UCSD-AML1 (cell line): ENCODE measurements at regions not wholly inside any gene's neighbourhood (a gene's known extent, or its start where the extent isn't known, plus 50 kb on each side); places are given as distances from the start of the nearest gene placed in this dataset.

Source experiments
- DNase-seq: peaks from one replicate; lab custom pipeline; 2025; ENCODE audit not compliant: unreplicated experiment; lab: John Stamatoyannopoulos, UW

DNA sequence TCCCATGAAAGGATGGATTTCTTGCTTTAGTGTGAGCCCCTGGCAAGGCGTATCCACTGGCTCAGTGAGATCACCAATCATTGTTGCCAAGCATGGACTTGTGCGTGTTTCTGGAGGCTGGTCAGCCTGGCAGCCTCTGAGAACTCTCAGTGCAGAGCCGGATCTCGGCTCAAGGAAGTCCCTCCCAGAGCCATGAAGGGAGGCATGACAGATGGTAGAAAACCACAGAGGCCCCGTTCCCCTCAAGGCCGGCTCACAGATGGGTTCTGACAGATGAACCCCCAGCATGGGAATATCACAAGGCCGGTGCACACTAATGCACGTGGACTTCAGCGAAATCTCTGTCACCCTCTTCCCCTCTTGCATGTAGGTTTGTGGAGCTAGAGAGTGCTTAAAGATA, 290.5 kb downstream of the AJAP1 start:
- no peak for DNase-seq

- no peak for DNase-seq
Observed at GRCh38 chr1:4944072-4944471, 289.7 kb downstream of the AJAP1 start.

GRCh38 chr1:4939266-4939665, 284.9 kb downstream of the AJAP1 start:
- DNase-seq, result no peak

- no peak for DNase-seq
Observed at GRCh38 chr1:4937876-4938534, 283.6 kb downstream of the AJAP1 start.

- DNase-seq, result no peak
Observed at GRCh38 chr1:4935807-4936206, 281.4 kb downstream of the AJAP1 start.

DNA sequence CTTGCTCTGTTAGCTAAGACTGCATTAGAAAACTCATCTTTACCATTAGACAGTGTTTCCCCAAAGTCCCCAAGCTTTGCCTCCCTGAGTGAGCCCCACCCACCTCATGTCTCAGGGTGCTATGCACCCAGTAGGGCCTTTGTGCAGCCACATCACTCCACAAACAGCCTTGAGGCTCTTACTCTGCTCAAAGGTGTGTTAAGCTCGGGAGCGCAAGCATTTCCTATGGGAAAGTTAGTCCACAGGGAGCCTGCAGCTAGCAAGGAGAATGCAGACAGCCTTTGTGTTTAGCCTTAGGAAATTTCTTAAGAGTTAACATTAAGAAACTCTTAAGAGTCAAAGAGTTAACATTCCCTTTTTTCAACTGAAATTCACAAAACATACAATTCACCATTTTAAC, 278.8 kb downstream of the AJAP1 start:
- no peak for DNase-seq

GRCh38 chr1:4932311-4933030, 278.1 kb downstream of the AJAP1 start:
- no peak for DNase-seq

- no peak for DNase-seq
Observed at GRCh38 chr1:4931486-4931885, 277.1 kb downstream of the AJAP1 start.

GRCh38 chr1:4928186-4928585, 273.8 kb downstream of the AJAP1 start:
- no peak for DNase-seq

DNA sequence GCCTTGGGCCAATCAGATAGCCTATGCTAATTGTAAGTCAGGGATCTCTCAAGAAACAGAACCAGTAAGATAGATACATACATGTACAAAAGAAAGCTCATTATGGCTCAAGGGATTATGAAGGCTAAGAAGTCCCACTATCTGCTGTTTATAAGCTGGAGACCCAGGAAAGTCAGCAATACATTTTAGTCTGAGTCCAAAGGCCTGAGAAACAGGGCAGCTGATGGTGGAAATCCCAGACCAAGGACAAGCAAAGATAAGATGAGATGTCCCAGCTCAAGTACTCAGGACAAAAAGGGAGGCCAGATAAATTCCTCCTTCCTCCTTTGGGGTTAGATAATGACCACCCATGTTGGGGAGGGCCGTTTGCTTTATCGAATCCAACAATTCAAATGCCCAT, 269.9 kb downstream of the AJAP1 start:
- DNase-seq, result no peak

- DNase-seq, result no peak
Observed at GRCh38 chr1:4916610-4917009, 262.2 kb downstream of the AJAP1 start.

DNA sequence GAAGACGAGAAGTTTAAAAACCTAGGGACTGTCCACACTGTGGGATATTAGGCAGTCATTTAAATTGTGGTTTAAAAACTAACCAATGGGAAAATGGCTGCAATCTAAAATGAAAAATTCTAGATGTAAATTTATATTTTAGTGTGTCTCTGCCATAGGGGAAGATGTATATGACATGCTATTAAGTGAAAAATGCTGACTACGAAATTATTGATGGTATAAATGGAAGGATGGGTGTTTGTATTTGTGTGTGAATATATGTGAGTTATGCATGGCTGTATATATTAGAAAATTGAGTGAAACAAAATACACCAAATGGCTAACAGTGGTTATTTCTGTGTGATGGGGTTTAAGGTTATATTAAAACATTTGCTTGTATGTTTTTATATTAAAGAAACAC, 260.7 kb downstream of the AJAP1 start:
- DNase-seq, result no peak

DNA sequence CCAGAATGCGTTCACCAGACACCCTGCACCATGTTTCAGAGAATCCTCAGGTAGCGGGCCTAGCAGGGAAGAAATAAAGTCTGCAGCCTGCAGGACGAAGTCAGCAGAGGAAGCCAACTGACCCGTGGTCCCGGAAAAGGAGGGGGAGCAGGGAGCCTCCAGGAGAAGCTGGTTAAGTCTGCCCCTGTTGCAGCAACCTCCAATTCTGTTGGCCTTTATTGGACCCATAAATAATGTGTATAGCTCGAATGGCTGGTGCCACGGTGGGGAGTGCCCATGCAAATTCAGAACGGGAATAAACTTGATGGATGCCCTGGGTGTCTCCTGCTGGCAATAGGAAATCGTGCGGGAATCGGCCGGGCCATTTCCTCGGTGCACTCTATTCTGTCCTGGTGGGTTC, 254.1 kb downstream of the AJAP1 start:
- DNase-seq, result no peak

DNA sequence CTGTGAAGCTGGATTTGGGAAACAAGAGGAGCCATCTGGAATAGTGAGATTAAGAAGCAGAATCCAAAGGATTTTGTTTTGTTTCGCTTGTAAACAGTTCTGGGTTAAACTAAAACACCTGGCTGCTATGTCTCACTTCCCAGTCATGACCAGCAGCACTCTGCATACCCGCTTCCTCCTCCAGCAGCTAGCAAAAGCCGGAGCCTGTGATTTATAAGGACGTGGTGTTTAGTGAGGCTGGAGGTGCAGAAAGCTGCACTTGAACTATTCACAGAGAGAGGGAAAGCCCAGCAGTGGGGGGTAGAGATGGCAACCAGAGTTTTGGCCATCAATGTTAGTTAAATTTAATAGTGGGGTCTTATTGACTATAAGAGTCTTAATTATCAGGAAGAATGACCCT, 240.2 kb downstream of the AJAP1 start:
- no peak for DNase-seq

DNA sequence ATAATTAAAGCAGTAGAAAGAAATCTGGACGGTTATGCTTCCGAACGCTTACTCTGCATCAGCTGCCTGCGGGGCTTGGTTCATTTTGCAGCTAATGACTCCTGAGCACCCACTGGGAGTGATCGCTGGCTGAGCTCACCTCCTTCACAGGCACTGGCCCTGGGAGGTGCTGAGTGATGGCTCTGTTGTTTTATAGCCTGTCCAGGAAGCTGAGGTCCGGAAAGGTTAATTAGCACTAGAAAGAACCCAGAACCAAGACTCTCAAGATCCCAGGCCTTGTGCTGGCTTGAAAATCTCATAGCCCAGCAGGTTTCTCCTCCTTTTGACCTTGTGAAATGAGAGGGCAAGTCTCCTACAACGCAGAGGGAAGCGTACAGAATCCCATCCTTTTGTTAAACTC, 226.2 kb downstream of the AJAP1 start:
- DNase-seq, result no peak

DNA sequence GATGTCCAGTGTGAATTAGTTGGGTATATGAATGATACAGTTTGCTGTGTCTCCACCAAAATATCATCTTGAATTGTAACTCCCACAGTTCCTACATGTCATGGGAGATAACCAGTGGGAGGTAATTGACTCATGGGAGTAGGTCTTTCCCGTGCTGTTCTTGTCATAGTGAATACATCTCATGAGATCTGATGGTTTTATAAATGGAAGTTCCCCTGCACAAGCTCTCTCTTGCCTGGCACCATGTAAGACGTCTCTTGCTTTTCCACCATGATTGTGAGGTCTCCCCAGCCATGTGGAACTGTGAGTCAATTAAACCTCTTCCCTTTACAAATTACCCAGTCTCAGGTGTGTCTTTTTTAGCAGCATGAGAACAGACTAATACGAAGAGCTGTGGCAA, 223.0 kb downstream of the AJAP1 start:
- DNase-seq, result no peak

GRCh38 chr1:4871373-4871772, 217.0 kb downstream of the AJAP1 start:
- DNase-seq, result no peak

- DNase-seq, result no peak
Observed at GRCh38 chr1:4868521-4868920, 214.1 kb downstream of the AJAP1 start.

DNA sequence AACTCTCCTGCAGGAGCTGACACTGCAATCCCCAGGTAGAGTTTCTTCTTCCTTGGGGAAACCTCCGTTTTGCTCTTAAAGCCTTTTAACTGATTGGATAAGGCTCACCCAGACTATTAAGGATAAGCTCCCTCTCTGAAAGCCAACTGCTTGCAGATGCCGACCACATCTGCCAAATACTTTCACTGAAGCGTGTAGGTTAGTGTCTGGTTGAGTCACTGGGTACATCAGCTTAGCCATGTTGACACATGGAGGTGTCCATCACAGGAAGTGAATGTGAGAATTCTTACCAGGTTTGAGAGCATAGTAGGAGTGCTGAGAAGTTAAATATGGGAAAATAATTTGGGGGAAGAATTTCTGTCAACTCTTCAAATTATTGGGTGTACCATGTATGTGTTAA, 202.0 kb downstream of the AJAP1 start:
- no peak for DNase-seq

DNA sequence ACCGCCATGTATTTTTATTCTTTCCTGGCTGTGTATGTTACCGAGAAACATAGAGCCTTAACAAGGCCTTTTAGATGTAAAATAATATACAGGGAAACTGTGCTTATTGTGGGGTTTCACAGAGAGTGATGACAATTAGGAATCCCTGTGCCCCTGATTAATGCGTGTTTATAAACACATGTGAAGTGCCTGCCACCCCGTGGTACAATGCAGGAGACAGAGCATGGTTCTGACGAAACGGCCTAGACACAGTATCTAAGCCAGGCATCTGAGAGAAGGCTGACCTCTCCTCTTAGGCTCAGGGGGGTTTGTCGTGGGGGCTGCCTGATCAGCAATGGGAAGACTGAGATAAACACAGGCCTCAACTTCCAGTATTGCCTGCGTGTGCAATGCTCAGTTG, 200.0 kb downstream of the AJAP1 start:
- no peak for DNase-seq

DNA sequence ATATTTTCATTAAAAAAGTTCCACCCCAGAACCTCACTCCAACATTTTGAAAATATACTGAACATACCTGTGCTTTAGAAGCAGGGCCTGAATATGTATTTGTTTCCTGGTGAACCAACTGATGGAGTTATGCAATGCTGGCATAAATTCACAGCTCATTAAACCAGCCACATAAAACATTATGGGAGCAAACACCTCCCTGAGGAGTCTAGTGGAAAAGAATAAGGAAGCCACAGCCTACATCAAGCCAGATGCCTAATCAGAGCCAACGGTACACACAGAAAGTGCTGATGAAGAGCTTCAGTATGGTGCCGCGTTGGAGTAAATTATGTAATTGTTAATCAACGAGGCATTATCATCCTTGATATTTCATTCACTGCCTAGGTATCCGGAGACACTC, 199.5 kb downstream of the AJAP1 start:
- DNase-seq, result no peak

DNA sequence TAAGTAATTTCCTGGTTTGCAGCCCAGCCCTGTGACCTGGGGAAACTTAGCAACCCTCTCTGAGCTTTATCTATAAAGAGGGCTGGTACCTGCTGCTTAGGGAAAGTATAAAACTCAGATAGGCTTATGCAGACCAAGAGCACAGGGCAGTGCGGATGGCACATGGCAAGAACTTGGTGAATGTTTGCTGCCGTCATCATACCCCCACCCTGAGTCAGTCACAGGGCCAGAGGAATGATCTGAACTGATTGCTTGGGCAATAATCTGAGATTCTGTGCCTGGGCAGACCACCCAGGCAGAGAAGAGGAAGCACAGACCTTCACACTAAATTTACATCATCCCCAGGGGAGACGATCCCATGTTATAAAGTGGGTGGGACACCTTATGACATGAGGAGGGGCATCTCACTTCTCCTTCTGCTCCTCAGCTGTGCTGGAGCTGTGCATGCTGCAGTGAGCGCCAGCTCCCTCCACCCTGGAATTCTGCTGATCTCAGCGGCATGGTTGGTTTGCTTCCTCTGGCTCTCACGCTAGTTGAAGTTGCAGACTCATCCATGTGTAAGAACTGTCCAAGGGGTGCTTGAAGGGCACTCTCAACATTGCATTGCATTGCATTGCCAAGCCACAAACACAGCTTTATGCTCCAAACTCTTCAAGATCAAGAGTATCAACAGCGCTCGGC, 197.1 kb downstream of the AJAP1 start:
- no peak for DNase-seq
